Endothelial cell (in vitro differentiated cells): ENCODE measurements at regions not wholly inside any gene's neighbourhood (a gene's known extent, or its start where the extent isn't known, plus 50 kb on each side); places are given as distances from the start of the nearest gene placed in this dataset.

Experiments used
- DNase-seq: peaks from one replicate; pipeline ENCODE4 v3.0.0; 2021; ENCODE audit warnings: low spot score
- H3K27ac Mint-ChIP-seq: one replicate; pipeline ENCODE4 v1.8.0; 2021; ENCODE audit warnings: mixed read lengths, inconsistent platforms; ENCODE audit not compliant: unreplicated experiment
- H3K27me3 Mint-ChIP-seq: one replicate; pipeline ENCODE4 v1.8.0; 2021; ENCODE audit warnings: mild to moderate bottlenecking, moderate library complexity, mixed read lengths, inconsistent platforms; ENCODE audit not compliant: unreplicated experiment
- H3K36me3 Mint-ChIP-seq: one replicate; pipeline ENCODE4 v1.8.0; 2021; ENCODE audit warnings: mild to moderate bottlenecking, low read depth, mixed read lengths, inconsistent platforms; ENCODE audit not compliant: unreplicated experiment
- H3K4me1 Mint-ChIP-seq: one replicate; pipeline ENCODE4 v1.8.0; 2021; ENCODE audit warnings: mild to moderate bottlenecking, mixed read lengths, inconsistent platforms; ENCODE audit not compliant: unreplicated experiment
- H3K4me3 Mint-ChIP-seq: one replicate; pipeline ENCODE4 v1.8.0; 2021; ENCODE audit warnings: mild to moderate bottlenecking, mixed read lengths, inconsistent platforms; ENCODE audit not compliant: unreplicated experiment
- H3K9me3 Mint-ChIP-seq: one replicate; pipeline ENCODE4 v1.8.0; 2021; ENCODE audit warnings: mixed read lengths, inconsistent platforms; ENCODE audit not compliant: unreplicated experiment
- CTCF ChIP-seq: fragments of 200-600 bp; sonication (generic); IDR thresholded peaks from one replicate; pipeline ENCODE4 v1.5.0; 2021; ENCODE audit warnings: antibody characterized with exemption; ENCODE audit not compliant: unreplicated experiment

DNA sequence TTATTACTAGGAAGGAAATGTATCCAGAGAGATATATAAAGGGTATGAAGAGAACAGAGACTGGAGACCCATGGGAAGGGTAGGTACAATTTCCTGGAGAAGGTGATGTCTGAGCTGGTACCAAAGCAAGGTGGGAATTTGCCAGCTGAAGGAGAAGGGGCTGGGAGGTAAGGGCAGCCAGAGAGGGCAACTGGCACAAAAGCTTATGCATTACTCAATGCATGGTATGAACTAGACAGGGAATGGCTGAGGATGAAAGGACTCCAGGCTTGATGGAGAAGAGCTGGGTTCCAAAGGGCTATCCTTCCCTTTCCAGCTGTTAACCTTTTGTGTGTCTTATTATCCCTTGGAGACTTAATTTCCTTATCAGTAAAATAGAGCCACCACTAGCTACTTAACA is 113.6 kb upstream of the GADD45A start:
- Mint-ChIP-seq H3K4me1 (no peaks in the 10 kb centered on the region), H3K27ac (no peak overlapping the region), H3K36me3 (no peaks in the 10 kb centered on the region), H3K9me3 (no peaks in the 10 kb centered on the region), H3K4me3 (no peak overlapping the region), H3K27me3 (peaks cover 4% of the 10 kb centered on the region)
- DNase-seq, result no peak
- no peak for TF ChIP-seq CTCF

DNA sequence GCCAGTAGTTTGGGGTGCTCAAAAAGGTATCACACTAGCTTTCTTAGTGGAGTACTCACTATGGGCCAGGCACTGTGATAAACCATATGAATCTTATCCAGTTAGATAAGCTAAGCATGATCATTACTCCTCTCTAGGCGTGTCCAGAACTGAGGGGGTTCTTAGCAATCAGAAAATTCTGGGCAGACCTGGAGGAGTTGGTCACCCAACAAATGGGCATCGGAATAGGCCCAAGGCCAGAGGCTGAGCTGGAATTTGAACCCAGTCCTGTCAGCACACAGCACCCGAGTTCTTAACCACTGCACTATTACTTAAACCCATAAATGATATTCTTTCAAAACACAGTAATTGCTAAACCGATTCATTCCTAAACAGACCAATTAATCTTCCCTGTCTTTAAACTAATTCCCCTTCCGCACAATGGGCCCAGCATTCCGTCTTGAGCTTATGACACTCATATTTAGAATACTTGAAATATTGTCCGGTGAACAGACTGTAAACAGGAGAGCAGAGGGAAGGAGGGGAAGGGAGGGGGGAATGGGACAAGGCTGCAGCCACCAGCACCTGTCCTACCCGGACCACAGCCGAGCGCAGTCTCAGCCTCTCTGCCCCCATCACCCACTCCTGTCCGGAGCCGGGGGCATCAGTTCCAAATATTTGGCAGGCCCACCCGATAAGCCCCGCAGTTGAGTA is 113.0 kb upstream of the GADD45A start:
- DNase-seq, result no peak
- H3K36me3 Mint-ChIP-seq, result no peaks in the 10 kb centered on the region
- H3K4me3 Mint-ChIP-seq, result no peak overlapping the region
- H3K4me1 Mint-ChIP-seq, result no peaks in the 10 kb centered on the region
- no peaks in the 10 kb centered on the region for H3K9me3 Mint-ChIP-seq
- no peak for TF ChIP-seq CTCF
- peaks cover 4% of the 10 kb centered on the region for H3K27me3 Mint-ChIP-seq
- no peak overlapping the region for H3K27ac Mint-ChIP-seq

DNA sequence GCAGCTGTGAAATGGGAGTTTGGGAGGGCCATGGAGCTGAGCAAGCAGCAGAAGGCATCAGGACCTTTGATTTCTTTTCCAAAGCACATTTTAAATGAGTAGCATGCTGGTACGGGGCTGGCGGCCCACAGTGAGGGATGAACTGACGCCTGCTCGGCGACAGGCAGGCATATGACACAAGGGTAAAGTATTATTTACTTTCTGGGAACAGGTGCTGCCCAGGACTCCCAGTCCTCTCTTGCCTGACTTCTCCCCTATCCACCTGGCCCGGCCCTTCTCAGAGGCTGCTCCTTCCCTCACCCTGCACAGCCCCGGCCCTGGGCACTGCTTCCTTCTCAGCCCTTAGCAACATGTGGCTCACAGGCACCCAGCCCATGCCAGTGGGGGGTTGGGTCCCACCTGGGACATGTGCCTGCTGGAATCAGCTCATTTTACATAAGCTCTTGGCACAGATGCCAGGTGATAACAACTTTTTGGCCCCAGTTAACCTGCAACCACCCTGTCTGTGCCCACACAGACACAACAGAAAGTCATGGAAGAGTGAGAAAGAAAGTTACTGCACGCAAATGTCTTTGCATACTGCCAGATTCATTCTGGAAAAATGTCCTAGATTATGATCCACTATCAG is 112.3 kb upstream of the GADD45A start:
- Mint-ChIP-seq H3K4me1 (no peaks in the 10 kb centered on the region), H3K4me3 (no peak overlapping the region), H3K9me3 (no peaks in the 10 kb centered on the region), H3K36me3 (no peaks in the 10 kb centered on the region), H3K27me3 (peaks cover 4% of the 10 kb centered on the region), H3K27ac (no peak overlapping the region)
- no peak for DNase-seq
- TF ChIP-seq CTCF, result no peak

DNA sequence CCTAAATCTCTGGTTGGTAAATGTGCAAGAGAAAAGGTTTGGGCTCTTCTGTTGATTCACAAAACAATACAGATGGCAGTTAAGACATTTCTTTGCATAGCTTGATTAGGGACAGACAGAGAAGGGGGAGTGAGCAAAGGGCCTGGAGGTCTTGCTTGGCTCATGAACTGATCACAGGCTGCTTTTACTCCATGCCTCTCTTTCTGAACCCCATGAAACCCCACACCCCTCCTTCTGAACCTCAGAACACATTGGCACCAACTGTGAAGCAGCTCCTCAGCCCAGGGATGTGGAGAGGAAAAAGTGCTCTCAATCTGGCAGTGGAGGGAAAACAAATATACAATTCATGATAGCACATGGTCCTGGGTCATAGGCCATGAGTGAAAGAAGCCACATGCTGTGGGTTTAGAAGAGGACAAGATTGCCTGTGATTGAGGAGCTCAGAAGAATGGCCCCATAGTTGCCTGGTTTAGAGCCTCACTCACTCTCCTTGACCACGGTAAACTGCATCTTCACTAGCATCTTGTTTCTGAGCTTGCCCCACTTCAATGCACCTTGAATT is 111.6 kb upstream of the GADD45A start:
- no peak overlapping the region for H3K27ac Mint-ChIP-seq
- no peaks in the 10 kb centered on the region for H3K4me1 Mint-ChIP-seq
- DNase-seq, result no peak
- H3K4me3 Mint-ChIP-seq, result no peak overlapping the region
- H3K36me3 Mint-ChIP-seq, result no peaks in the 10 kb centered on the region
- TF ChIP-seq CTCF, result no peak
- no peaks in the 10 kb centered on the region for H3K9me3 Mint-ChIP-seq
- peaks cover 7% of the 10 kb centered on the region for H3K27me3 Mint-ChIP-seq

GRCh38 chr1:67574221-67574620 is 110.8 kb upstream of the GADD45A start:
- Mint-ChIP-seq H3K36me3 (no peaks in the 10 kb centered on the region), H3K27me3 (peaks cover 7% of the 10 kb centered on the region)
- no peak for TF ChIP-seq CTCF

More at GRCh38 chr1:67574221-67574620, 110.8 kb upstream of the GADD45A start:
- Mint-ChIP-seq H3K27ac (no peak overlapping the region), H3K4me3 (no peak overlapping the region), H3K4me1 (no peaks in the 10 kb centered on the region), H3K9me3 (no peaks in the 10 kb centered on the region)
- no peak for DNase-seq
